ENCODE measurements at regions not wholly inside any gene's neighbourhood (a gene's known extent, or its start where the extent isn't known, plus 50 kb on each side); places are given as distances from the start of the nearest gene placed in this dataset.
"Not testable (repeated sequence)": the region's sequence is repeated elsewhere in the genome, so short reads cannot be mapped to it uniquely, and the experiment has no call there.

- Histone ChIP-seq H3K27me3 (ENCODE audit: control insufficient read depth, insufficient read depth, low read length) (no peaks in the 10 kb centered on the region), H3K36me3 (ENCODE audit: control insufficient read depth, insufficient read depth, low read length) (no peaks in the 10 kb centered on the region), H3K4me1 (ENCODE audit: control insufficient read depth, insufficient read depth, low read length) (no peaks in the 10 kb centered on the region), H3K9me3 (ENCODE audit: control insufficient read depth, insufficient read depth, low read length) (no peaks in the 10 kb centered on the region), H3K27ac (ENCODE audit: low read depth, low read length) (no peak overlapping the region), H3K4me3 (ENCODE audit: low read depth, low read length) (no peak overlapping the region)
- DNase-seq (ENCODE audit: low read depth in 4 of 6, low spot score in 6 of 6), result no peak
- no CpG with 5 or more reads among the region's 2 CpGs for WGBS (ENCODE audit: insufficient coverage)
These were observed 366.9 kb upstream of the PPP2R3A start for GRCh38 chr3:135598597-135598996.

- not testable (repeated sequence) for H3K36me3 ChIP-seq (ENCODE audit: control insufficient read depth, insufficient read depth, low read length); H3K27me3 ChIP-seq (ENCODE audit: control insufficient read depth, insufficient read depth, low read length); H3K9me3 ChIP-seq (ENCODE audit: control insufficient read depth, insufficient read depth, low read length); H3K4me3 ChIP-seq (ENCODE audit: low read depth, low read length); H3K4me1 ChIP-seq (ENCODE audit: control insufficient read depth, insufficient read depth, low read length); DNase-seq (ENCODE audit: low read depth in 4 of 6, low spot score in 6 of 6); H3K27ac ChIP-seq (ENCODE audit: low read depth, low read length)
- 94% methylated on average over 8 of the region's 10 CpGs for WGBS (ENCODE audit: insufficient coverage)
These were observed 361.0 kb upstream of the PPP2R3A start for GRCh38 chr3:135604512-135604911.

- H3K27ac ChIP-seq (ENCODE audit: low read depth, low read length), result no peak overlapping the region
- peak in 1 of 6 donors; percentile 42 for DNase-seq (ENCODE audit: low read depth in 4 of 6, low spot score in 6 of 6)
- H3K27me3 ChIP-seq (ENCODE audit: control insufficient read depth, insufficient read depth, low read length), result no peaks in the 10 kb centered on the region
- H3K4me3 ChIP-seq (ENCODE audit: low read depth, low read length), result no peak overlapping the region
- 39% methylated on average over 4 of the region's 4 CpGs for WGBS (ENCODE audit: insufficient coverage)
- H3K4me1 ChIP-seq (ENCODE audit: control insufficient read depth, insufficient read depth, low read length), result no peaks in the 10 kb centered on the region
- no peaks in the 10 kb centered on the region for H3K36me3 ChIP-seq (ENCODE audit: control insufficient read depth, insufficient read depth, low read length)
- H3K9me3 ChIP-seq (ENCODE audit: control insufficient read depth, insufficient read depth, low read length), result no peaks in the 10 kb centered on the region
These were observed 347.4 kb upstream of the PPP2R3A start for GRCh38 chr3:135618123-135618522.

GRCh38 chr3:135621184-135621920, 344.2 kb upstream of the PPP2R3A start:
- no peaks in the 10 kb centered on the region for H3K9me3 ChIP-seq (ENCODE audit: control insufficient read depth, insufficient read depth, low read length)
- no peak overlapping the region for H3K27ac ChIP-seq (ENCODE audit: low read depth, low read length)
- no peak for DNase-seq (ENCODE audit: low read depth in 4 of 6, low spot score in 6 of 6)
- no peaks in the 10 kb centered on the region for H3K4me1 ChIP-seq (ENCODE audit: control insufficient read depth, insufficient read depth, low read length)
- no peak overlapping the region for H3K4me3 ChIP-seq (ENCODE audit: low read depth, low read length)
- no peaks in the 10 kb centered on the region for H3K36me3 ChIP-seq (ENCODE audit: control insufficient read depth, insufficient read depth, low read length)
- H3K27me3 ChIP-seq (ENCODE audit: control insufficient read depth, insufficient read depth, low read length), result no peaks in the 10 kb centered on the region
- WGBS (ENCODE audit: insufficient coverage), result 100% methylated on average over 2 of the region's 3 CpGs

- WGBS (ENCODE audit: insufficient coverage), result no CpG with 5 or more reads among the region's 2 CpGs
- Histone ChIP-seq H3K4me1 (ENCODE audit: control insufficient read depth, insufficient read depth, low read length) (no peaks in the 10 kb centered on the region), H3K36me3 (ENCODE audit: control insufficient read depth, insufficient read depth, low read length) (no peaks in the 10 kb centered on the region), H3K27me3 (ENCODE audit: control insufficient read depth, insufficient read depth, low read length) (no peaks in the 10 kb centered on the region), H3K9me3 (ENCODE audit: control insufficient read depth, insufficient read depth, low read length) (no peaks in the 10 kb centered on the region), H3K27ac (ENCODE audit: low read depth, low read length) (no peak overlapping the region), H3K4me3 (ENCODE audit: low read depth, low read length) (no peak overlapping the region)
- no peak for DNase-seq (ENCODE audit: low read depth in 4 of 6, low spot score in 6 of 6)
These were observed 343.3 kb upstream of the PPP2R3A start for GRCh38 chr3:135622215-135622614.

- Histone ChIP-seq H3K4me3 (ENCODE audit: low read depth, low read length) (no peak overlapping the region), H3K27me3 (ENCODE audit: control insufficient read depth, insufficient read depth, low read length) (no peaks in the 10 kb centered on the region), H3K9me3 (ENCODE audit: control insufficient read depth, insufficient read depth, low read length) (no peaks in the 10 kb centered on the region), H3K36me3 (ENCODE audit: control insufficient read depth, insufficient read depth, low read length) (no peaks in the 10 kb centered on the region), H3K27ac (ENCODE audit: low read depth, low read length) (no peak overlapping the region), H3K4me1 (ENCODE audit: control insufficient read depth, insufficient read depth, low read length) (no peaks in the 10 kb centered on the region)
- DNase-seq (ENCODE audit: low read depth in 4 of 6, low spot score in 6 of 6), result no peak
These were observed 342.9 kb upstream of the PPP2R3A start for GRCh38 chr3:135622656-135623055.

- H3K4me1 ChIP-seq (ENCODE audit: control insufficient read depth, insufficient read depth, low read length), result no peaks in the 10 kb centered on the region
- H3K9me3 ChIP-seq (ENCODE audit: control insufficient read depth, insufficient read depth, low read length), result no peaks in the 10 kb centered on the region
- H3K27me3 ChIP-seq (ENCODE audit: control insufficient read depth, insufficient read depth, low read length), result no peaks in the 10 kb centered on the region
- no CpG with 5 or more reads among the region's 2 CpGs for WGBS (ENCODE audit: insufficient coverage)
- H3K36me3 ChIP-seq (ENCODE audit: control insufficient read depth, insufficient read depth, low read length), result no peaks in the 10 kb centered on the region
- no peak overlapping the region for H3K4me3 ChIP-seq (ENCODE audit: low read depth, low read length)
- no peak overlapping the region for H3K27ac ChIP-seq (ENCODE audit: low read depth, low read length)
- DNase-seq (ENCODE audit: low read depth in 4 of 6, low spot score in 6 of 6), result no peak
These were observed 342.0 kb upstream of the PPP2R3A start for GRCh38 chr3:135623558-135623957.

- no peaks in the 10 kb centered on the region for H3K36me3 ChIP-seq (ENCODE audit: control insufficient read depth, insufficient read depth, low read length)
- no peak overlapping the region for H3K4me3 ChIP-seq (ENCODE audit: low read depth, low read length)
- H3K27ac ChIP-seq (ENCODE audit: low read depth, low read length), result no peak overlapping the region
- H3K4me1 ChIP-seq (ENCODE audit: control insufficient read depth, insufficient read depth, low read length), result no peaks in the 10 kb centered on the region
- DNase-seq (ENCODE audit: low read depth in 4 of 6, low spot score in 6 of 6), result no peak
- 95% methylated on average over 2 of the region's 4 CpGs for WGBS (ENCODE audit: insufficient coverage)
- H3K9me3 ChIP-seq (ENCODE audit: control insufficient read depth, insufficient read depth, low read length), result no peaks in the 10 kb centered on the region
- H3K27me3 ChIP-seq (ENCODE audit: control insufficient read depth, insufficient read depth, low read length), result no peaks in the 10 kb centered on the region
These were observed 338.5 kb upstream of the PPP2R3A start for GRCh38 chr3:135627057-135627456.

- DNase-seq (ENCODE audit: low read depth in 4 of 6, low spot score in 6 of 6), result peak in 1 of 6 donors; percentile 43
- Histone ChIP-seq H3K9me3 (ENCODE audit: control insufficient read depth, insufficient read depth, low read length) (no peaks in the 10 kb centered on the region), H3K4me1 (ENCODE audit: control insufficient read depth, insufficient read depth, low read length) (no peaks in the 10 kb centered on the region), H3K4me3 (ENCODE audit: low read depth, low read length) (no peak overlapping the region), H3K27me3 (ENCODE audit: control insufficient read depth, insufficient read depth, low read length) (no peaks in the 10 kb centered on the region), H3K27ac (ENCODE audit: low read depth, low read length) (no peak overlapping the region), H3K36me3 (ENCODE audit: control insufficient read depth, insufficient read depth, low read length) (no peaks in the 10 kb centered on the region)
- WGBS (ENCODE audit: insufficient coverage), result 13% methylated on average over 3 of the region's 5 CpGs
These were observed 335.7 kb upstream of the PPP2R3A start for GRCh38 chr3:135629701-135630408.

- Histone ChIP-seq H3K36me3 (ENCODE audit: control insufficient read depth, insufficient read depth, low read length) (no peaks in the 10 kb centered on the region), H3K4me1 (ENCODE audit: control insufficient read depth, insufficient read depth, low read length) (no peaks in the 10 kb centered on the region), H3K4me3 (ENCODE audit: low read depth, low read length) (no peak overlapping the region), H3K9me3 (ENCODE audit: control insufficient read depth, insufficient read depth, low read length) (no peaks in the 10 kb centered on the region), H3K27me3 (ENCODE audit: control insufficient read depth, insufficient read depth, low read length) (no peaks in the 10 kb centered on the region), H3K27ac (ENCODE audit: low read depth, low read length) (no peak overlapping the region)
- WGBS (ENCODE audit: insufficient coverage), result no CpG with 5 or more reads among the region's 2 CpGs
- DNase-seq (ENCODE audit: low read depth in 4 of 6, low spot score in 6 of 6), result no peak
These were observed 332.9 kb upstream of the PPP2R3A start for GRCh38 chr3:135632556-135633065.

Data from spinal cord (tissue), 9 donors.